Astrocyte of the cerebellum (primary cell): ENCODE measurements at regions not wholly inside any gene's neighbourhood (a gene's known extent, or its start where the extent isn't known, plus 50 kb on each side); places are given as distances from the start of the nearest gene placed in this dataset.

ENCODE experiments used
- DNase-seq: peaks from one replicate; pipeline ENCODE4 v3.0.0-alpha.2; 2011; ENCODE audit warnings: low read depth
- H3K4me3 ChIP-seq: 2 replicates; pipeline ENCODE4 v1.5.1; 2011; ENCODE audit warnings: mild to moderate bottlenecking, low read depth, low read length, moderate library complexity
- CTCF ChIP-seq: IDR thresholded peaks from 2 replicates; pipeline ENCODE4 v1.5.1; 2012; ENCODE audit warnings: low read length, low read depth, moderate library complexity, mild to moderate bottlenecking; ENCODE audit errors: missing control alignments
- in situ Hi-C: cut with HindIII; loops from 2 replicates; pipeline ENCODE4 v1.10.0; 2017; ENCODE audit warnings: low sequenced_read_pairs

GRCh38 chr9:89738137-89738932 is 133.5 kb downstream of the GADD45G start:
- TF ChIP-seq CTCF = no peak

GRCh38 chr9:89739511-89739910 is 134.7 kb downstream of the GADD45G start:
- no peak overlapping the region for H3K4me3 ChIP-seq
- TF ChIP-seq CTCF = no peak
- in situ Hi-C loops = no loop called here
- DNase-seq = no peak

More at GRCh38 chr9:89738137-89738932, 133.5 kb downstream of the GADD45G start:
- no peak overlapping the region for H3K4me3 ChIP-seq
- DNase-seq = no peak
- in situ Hi-C loops = no loop called here

GRCh38 chr9:89739916-89740315 is 135.1 kb downstream of the GADD45G start:
- in situ Hi-C loops = no loop called here
- H3K4me3 ChIP-seq = no peak overlapping the region
- no peak for TF ChIP-seq CTCF
- DNase-seq = no peak

GRCh38 chr9:89740722-89741121 is 135.9 kb downstream of the GADD45G start:
- in situ Hi-C loops = no loop called here
- H3K4me3 ChIP-seq = no peak overlapping the region
- no peak for TF ChIP-seq CTCF
- DNase-seq = no peak

- DNase-seq = no peak
- TF ChIP-seq CTCF = no peak
- in situ Hi-C loops = no loop called here
- H3K4me3 ChIP-seq = no peak overlapping the region
Measured at GRCh38 chr9:89742660-89743059, 137.8 kb downstream of the GADD45G start.

- in situ Hi-C loops = no loop called here
- no peak for TF ChIP-seq CTCF
- DNase-seq = no peak
- H3K4me3 ChIP-seq = no peak overlapping the region
Measured at GRCh38 chr9:89743216-89743572, 138.4 kb downstream of the GADD45G start.
